ENCODE measurements at regions not wholly inside any gene's neighbourhood (a gene's known extent, or its start where the extent isn't known, plus 50 kb on each side); places are given as distances from the start of the nearest gene placed in this dataset.

GRCh38 chr11:104333977-104334376 is 170.0 kb upstream of the PDGFD start:
- TF ChIP-seq, protein P1, sequence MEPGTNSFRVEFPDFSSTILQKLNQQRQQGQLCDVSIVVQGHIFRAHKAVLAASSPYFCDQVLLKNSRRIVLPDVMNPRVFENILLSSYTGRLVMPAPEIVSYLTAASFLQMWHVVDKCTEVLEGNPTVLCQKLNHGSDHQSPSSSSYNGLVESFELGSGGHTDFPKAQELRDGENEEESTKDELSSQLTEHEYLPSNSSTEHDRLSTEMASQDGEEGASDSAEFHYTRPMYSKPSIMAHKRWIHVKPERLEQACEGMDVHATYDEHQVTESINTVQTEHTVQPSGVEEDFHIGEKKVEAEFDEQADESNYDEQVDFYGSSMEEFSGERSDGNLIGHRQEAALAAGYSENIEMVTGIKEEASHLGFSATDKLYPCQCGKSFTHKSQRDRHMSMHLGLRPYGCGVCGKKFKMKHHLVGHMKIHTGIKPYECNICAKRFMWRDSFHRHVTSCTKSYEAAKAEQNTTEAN (CRISPR knock-in tag; IDR thresholded peaks at IDR 0.05): no peak
- TF ChIP-seq, protein P2, sequence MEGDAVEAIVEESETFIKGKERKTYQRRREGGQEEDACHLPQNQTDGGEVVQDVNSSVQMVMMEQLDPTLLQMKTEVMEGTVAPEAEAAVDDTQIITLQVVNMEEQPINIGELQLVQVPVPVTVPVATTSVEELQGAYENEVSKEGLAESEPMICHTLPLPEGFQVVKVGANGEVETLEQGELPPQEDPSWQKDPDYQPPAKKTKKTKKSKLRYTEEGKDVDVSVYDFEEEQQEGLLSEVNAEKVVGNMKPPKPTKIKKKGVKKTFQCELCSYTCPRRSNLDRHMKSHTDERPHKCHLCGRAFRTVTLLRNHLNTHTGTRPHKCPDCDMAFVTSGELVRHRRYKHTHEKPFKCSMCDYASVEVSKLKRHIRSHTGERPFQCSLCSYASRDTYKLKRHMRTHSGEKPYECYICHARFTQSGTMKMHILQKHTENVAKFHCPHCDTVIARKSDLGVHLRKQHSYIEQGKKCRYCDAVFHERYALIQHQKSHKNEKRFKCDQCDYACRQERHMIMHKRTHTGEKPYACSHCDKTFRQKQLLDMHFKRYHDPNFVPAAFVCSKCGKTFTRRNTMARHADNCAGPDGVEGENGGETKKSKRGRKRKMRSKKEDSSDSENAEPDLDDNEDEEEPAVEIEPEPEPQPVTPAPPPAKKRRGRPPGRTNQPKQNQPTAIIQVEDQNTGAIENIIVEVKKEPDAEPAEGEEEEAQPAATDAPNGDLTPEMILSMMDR (IDR thresholded peaks at IDR 0.05): peak; percentile 49; the same call in 1 of the 2 replicates
- TF ChIP-seq TCF7 (CRISPR knock-in tag; IDR thresholded peaks at IDR 0.05; ENCODE audit: low read depth): no peak
- TF ChIP-seq NR2C2 (CRISPR knock-in tag; IDR thresholded peaks at IDR 0.05): no peak
- TF ChIP-seq ESRRA (CRISPR knock-in tag; IDR thresholded peaks at IDR 0.05; ENCODE audit: borderline replicate concordance): no peak
- no peak for TF ChIP-seq TEAD4 (CRISPR knock-in tag; IDR thresholded peaks at IDR 0.05)
- TF ChIP-seq NR1H2 (CRISPR knock-in tag; IDR thresholded peaks at IDR 0.05): no peak
- no peak for TF ChIP-seq JUN (CRISPR knock-in tag; IDR thresholded peaks at IDR 0.05)
- no peak for TF ChIP-seq ZSCAN18 (CRISPR knock-in tag; IDR thresholded peaks at IDR 0.05)
- TF ChIP-seq, protein P3, sequence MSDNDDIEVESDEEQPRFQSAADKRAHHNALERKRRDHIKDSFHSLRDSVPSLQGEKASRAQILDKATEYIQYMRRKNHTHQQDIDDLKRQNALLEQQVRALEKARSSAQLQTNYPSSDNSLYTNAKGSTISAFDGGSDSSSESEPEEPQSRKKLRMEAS (CRISPR knock-in tag; IDR thresholded peaks at IDR 0.05): no peak
